Retinal pigment epithelial cell (primary cell): ENCODE measurements at regions not wholly inside any gene's neighbourhood (a gene's known extent, or its start where the extent isn't known, plus 50 kb on each side); places are given as distances from the start of the nearest gene placed in this dataset.

Experiments
- DNase-seq: peaks from one replicate; pipeline ENCODE4 v3.0.0-alpha.2; 2010; ENCODE audit warnings: low read depth
- H3K4me3 ChIP-seq: 2 replicates; pipeline ENCODE4 v1.5.1; 2011; ENCODE audit warnings: mild to moderate bottlenecking, low read length, control low read depth, moderate library complexity
- TF ChIP-seq, protein P1 (sequence below): conservative IDR thresholded peaks from 2 replicates; pipeline ENCODE4 v1.5.1; 2011; ENCODE audit warnings: low read depth, low read length, control low read depth, inconsistent platforms

DNA sequence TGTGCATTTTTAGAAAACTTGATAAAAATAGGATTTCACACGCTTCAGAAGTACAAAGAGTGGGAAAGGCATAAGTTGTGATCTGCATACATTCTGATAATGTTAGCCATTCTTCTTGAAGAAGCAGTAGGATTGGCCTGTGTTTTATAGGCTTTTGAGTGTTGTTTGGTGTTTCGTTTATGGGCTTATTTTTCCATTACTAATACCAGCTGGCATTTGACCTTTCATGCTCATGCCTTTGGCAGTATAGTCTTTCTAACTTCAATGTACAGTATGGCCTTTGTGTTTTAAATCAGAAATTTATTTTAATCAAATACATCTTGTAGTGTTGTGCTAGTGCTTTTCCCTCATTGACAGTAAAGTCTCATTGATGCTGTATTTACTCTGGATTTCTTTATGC lies 51.5 kb upstream of the SLC4A4 start:
- TF ChIP-seq, protein P1, sequence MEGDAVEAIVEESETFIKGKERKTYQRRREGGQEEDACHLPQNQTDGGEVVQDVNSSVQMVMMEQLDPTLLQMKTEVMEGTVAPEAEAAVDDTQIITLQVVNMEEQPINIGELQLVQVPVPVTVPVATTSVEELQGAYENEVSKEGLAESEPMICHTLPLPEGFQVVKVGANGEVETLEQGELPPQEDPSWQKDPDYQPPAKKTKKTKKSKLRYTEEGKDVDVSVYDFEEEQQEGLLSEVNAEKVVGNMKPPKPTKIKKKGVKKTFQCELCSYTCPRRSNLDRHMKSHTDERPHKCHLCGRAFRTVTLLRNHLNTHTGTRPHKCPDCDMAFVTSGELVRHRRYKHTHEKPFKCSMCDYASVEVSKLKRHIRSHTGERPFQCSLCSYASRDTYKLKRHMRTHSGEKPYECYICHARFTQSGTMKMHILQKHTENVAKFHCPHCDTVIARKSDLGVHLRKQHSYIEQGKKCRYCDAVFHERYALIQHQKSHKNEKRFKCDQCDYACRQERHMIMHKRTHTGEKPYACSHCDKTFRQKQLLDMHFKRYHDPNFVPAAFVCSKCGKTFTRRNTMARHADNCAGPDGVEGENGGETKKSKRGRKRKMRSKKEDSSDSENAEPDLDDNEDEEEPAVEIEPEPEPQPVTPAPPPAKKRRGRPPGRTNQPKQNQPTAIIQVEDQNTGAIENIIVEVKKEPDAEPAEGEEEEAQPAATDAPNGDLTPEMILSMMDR: no peak
- DNase-seq: no peak
- H3K4me3 ChIP-seq: no peak overlapping the region

DNA sequence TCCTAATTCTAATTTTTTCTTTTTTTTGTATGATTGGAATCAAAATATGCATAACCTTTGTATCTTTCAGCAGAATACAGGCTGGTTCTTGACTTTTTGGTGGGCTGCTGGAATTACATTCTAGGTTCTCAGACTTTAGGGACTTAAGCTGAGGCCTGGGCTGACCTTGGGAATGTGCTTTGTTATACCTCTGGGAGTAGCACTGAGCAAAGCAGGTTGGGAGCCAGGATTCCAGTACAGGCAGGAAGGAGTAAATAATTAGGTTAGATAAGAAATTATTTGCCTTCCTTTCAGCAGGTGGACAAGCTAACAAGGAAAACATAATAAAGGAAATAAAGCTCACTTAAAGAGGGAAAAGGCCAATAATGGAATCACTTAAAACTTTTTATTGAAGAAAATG lies 49.9 kb upstream of the SLC4A4 start:
- DNase-seq: no peak
- no peak overlapping the region for H3K4me3 ChIP-seq
- TF ChIP-seq, protein P1: no peak
